ENCODE measurements at regions not wholly inside any gene's neighbourhood (a gene's known extent, or its start where the extent isn't known, plus 50 kb on each side); places are given as distances from the start of the nearest gene placed in this dataset.
"Not testable (repeated sequence)": the region's sequence is repeated elsewhere in the genome, so short reads cannot be mapped to it uniquely, and the experiment has no call there.

DNA sequence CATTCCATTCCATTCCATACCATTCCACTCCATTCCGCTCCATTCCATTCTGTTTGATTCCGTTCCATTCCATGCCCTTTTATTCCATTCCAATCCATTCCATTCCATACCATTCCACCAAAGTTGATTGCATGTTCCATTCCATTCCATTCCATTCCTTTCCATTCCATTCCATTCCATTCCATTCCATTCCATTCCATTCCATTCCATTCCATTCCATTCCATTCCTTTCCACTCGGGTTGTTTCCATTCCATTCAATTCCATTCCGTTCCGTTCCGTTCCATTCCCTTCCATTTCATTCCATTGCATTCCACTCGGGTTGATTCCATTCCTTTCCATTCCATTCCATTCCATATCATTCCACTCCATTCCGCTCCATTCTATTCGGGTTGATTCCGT, 152.7 kb downstream of the CWH43 start:
- POLR2A ChIA-PET; CTCF ChIA-PET; H3K27ac ChIP-seq (ENCODE audit: low read depth, low read length); H3K4me3 ChIP-seq (ENCODE audit: low read depth, low read length); H3K27me3 ChIP-seq (ENCODE audit: control insufficient read depth, insufficient read depth, low read length); DNase-seq (ENCODE audit: low read depth, low spot score): not testable (repeated sequence)
- peaks cover 11% of the 10 kb centered on the region for H3K9me3 ChIP-seq (ENCODE audit: control insufficient read depth, insufficient read depth, low read length)

DNA sequence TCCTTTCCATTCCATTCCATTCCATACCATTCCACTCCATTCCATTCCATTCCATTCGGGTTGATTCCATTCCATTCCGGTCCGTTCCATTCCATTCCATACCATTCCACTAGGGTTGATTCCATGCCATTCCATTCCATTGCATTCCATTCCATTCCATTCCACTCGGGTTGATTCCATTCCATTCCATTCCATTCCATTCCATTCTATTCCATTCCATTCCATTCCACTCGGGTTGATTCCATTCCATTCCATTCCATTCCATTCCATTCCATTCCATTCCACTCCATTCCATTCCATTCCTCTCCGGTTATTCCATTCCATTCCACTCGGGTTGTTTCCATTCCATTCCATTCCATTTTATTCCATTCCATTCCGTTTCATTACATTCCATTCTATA, 153.4 kb downstream of the CWH43 start:
- H3K9me3 ChIP-seq (ENCODE audit: control insufficient read depth, insufficient read depth, low read length) = peaks cover 14% of the 10 kb centered on the region
- H3K4me3 ChIP-seq (ENCODE audit: low read depth, low read length); POLR2A ChIA-PET; CTCF ChIA-PET; H3K27ac ChIP-seq (ENCODE audit: low read depth, low read length); DNase-seq (ENCODE audit: low read depth, low spot score); H3K27me3 ChIP-seq (ENCODE audit: control insufficient read depth, insufficient read depth, low read length): not testable (repeated sequence)

DNA sequence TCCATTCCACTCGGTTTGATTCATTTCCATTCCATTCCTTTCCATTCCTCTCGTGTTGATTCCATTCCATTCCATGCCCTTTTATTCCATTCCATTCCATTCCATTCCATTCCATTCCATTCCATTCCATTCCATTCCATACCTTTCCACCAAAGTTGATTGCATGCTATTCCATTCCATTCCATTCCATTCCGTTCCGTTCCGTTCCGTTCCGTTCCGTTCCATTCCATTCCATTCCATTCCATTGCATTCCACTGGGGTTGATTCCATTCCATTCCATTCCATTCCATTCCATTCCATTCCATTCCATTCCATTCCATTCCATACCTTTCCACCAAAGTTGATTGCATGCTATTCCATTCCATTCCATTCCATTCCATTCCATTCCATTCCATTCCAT, 154.3 kb downstream of the CWH43 start:
- H3K4me3 ChIP-seq (ENCODE audit: low read depth, low read length); POLR2A ChIA-PET; H3K27me3 ChIP-seq (ENCODE audit: control insufficient read depth, insufficient read depth, low read length); H3K27ac ChIP-seq (ENCODE audit: low read depth, low read length); CTCF ChIA-PET; DNase-seq (ENCODE audit: low read depth, low spot score): not testable (repeated sequence)
- H3K9me3 ChIP-seq (ENCODE audit: control insufficient read depth, insufficient read depth, low read length) = peaks cover 21% of the 10 kb centered on the region

DNA sequence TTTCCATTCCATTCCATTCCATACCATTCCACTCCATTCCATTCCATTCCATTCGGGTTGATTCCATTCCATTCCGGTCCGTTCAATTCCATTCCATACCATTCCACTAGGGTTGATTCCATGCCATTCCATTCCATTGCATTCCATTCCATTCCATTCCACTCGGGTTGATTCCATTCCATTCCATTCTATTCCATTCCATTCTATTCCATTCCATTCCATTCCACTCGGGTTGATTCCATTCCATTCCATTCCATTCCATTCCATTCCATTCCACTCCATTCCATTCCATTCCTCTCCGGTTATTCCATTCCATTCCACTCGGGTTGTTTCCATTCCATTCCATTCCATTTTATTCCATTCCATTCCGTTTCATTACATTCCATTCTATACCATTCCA, 155.9 kb downstream of the CWH43 start:
- H3K27ac ChIP-seq (ENCODE audit: low read depth, low read length); H3K27me3 ChIP-seq (ENCODE audit: control insufficient read depth, insufficient read depth, low read length); CTCF ChIA-PET; DNase-seq (ENCODE audit: low read depth, low spot score); POLR2A ChIA-PET; H3K4me3 ChIP-seq (ENCODE audit: low read depth, low read length): not testable (repeated sequence)
- peaks cover 37% of the 10 kb centered on the region for H3K9me3 ChIP-seq (ENCODE audit: control insufficient read depth, insufficient read depth, low read length)

DNA sequence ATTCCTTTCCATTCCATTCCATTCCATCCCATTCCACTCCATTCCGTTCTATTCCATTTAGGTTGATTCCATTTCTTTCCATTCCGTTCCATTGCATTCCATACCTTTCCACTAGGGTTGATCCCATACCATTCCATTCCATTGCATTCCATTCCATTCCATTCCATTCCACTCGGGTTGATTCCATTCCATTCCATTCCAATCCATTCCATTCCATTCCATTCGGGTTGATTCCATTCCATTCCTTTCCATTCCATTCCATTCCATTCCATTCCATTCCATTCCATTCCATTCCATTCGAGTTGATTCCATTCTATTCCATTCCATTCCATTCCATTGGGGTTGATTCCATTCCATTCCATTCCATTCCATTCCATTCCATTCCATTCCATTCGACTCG, 161.1 kb downstream of the CWH43 start:
- H3K27ac ChIP-seq (ENCODE audit: low read depth, low read length); H3K27me3 ChIP-seq (ENCODE audit: control insufficient read depth, insufficient read depth, low read length); H3K4me3 ChIP-seq (ENCODE audit: low read depth, low read length); DNase-seq (ENCODE audit: low read depth, low spot score); POLR2A ChIA-PET; CTCF ChIA-PET: not testable (repeated sequence)
- H3K9me3 ChIP-seq (ENCODE audit: control insufficient read depth, insufficient read depth, low read length) = peaks cover 82% of the 10 kb centered on the region

DNA sequence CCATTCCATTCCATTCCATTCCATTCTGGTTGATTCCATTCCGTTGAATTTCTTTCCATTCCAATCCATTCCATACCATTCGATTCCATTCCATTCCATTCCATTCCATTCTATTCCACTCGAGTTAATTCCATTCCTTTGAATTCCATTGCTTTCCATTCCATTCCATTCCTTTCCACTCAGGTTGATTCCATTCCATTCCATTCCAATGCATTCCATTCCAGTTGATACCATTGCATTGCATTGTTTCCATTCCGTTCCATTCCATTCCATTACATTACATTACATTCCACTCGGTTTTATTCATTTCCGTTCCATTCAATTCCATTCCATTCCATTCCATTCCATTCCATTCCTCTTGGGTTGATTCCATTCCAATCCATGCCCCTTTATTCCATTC, 161.5 kb downstream of the CWH43 start:
- H3K27ac ChIP-seq (ENCODE audit: low read depth, low read length); DNase-seq (ENCODE audit: low read depth, low spot score); POLR2A ChIA-PET; H3K27me3 ChIP-seq (ENCODE audit: control insufficient read depth, insufficient read depth, low read length); H3K4me3 ChIP-seq (ENCODE audit: low read depth, low read length); CTCF ChIA-PET: not testable (repeated sequence)
- H3K9me3 ChIP-seq (ENCODE audit: control insufficient read depth, insufficient read depth, low read length) = peaks cover 86% of the 10 kb centered on the region

DNA sequence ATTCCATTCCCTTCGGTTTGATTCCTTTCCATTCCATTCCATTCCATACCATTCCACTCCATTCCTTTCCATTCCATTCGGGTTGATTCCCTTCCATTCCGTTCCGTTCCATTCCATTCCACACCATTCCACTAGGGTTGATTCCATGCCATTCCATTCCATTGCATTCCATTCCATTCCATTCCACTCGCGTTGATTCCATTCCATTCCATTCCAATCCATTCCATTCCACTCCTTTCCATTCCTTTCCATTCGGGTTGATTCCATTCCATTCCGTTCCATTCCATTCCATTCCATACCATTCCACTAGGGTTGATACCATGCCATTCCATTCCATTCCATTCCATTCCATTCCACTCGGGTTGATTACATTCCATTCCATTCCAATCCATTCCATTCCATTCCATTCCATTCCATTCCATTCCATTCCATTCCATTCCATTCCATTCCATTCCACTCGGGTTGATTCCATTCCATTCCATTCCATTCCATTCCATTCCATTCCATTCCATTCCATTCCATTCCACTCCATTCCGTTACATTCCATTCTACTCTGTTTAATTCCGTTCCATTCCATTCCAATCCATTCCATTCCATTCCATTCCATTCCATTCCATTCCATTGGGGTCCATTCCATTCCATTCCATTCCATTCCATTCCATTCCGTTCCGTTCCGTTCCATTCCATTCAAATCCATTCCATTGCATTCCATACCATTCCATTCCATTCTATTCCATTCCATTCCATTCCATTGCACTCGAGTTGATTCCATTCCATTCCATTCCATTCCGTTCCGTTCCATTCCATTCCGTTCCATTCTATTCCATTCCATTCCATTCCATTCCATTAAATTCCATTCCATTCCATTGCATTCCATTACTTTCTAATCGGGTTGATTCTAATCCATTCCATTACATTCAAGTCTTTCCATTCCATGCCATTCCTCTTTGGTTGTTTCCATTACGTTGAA, 163.2 kb downstream of the CWH43 start:
- H3K27me3 ChIP-seq (ENCODE audit: control insufficient read depth, insufficient read depth, low read length); H3K27ac ChIP-seq (ENCODE audit: low read depth, low read length); CTCF ChIA-PET; POLR2A ChIA-PET; H3K4me3 ChIP-seq (ENCODE audit: low read depth, low read length): not testable (repeated sequence)
- peak; percentile 91 for DNase-seq (ENCODE audit: low read depth, low spot score)
- H3K9me3 ChIP-seq (ENCODE audit: control insufficient read depth, insufficient read depth, low read length) = peaks cover 95% of the 10 kb centered on the region

DNA sequence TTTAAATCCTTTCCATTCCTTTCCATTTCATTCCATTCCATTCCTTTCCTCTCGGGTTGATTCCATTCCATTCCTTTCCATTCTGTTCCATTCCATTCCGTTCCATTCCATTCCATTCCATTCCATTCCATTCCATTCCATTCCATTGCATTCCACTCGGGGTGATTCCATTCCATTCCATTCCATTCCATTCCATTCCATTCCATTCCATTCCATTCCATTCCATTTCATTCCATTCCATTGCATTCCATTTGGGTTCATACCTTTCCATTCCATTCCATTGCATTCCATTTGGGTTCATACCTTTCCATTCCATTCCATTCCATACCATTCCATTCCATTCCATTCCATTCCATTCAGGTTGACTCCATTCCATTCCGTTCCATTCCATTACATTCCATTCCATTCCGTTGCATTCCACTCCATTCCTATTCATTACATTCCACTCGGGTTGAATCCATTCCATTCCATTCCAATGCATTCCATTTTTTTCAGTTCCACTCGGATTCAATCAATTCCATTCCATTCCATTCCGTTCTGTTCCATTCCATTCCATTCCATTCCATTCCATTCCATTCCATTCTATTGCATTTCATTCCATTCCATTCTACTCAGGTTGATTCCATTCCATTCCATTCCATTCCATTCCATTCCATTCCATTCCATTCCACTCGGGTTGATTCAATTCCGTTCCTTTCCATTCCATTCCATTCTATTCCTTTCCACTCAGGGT, 164.4 kb downstream of the CWH43 start:
- POLR2A ChIA-PET; H3K27me3 ChIP-seq (ENCODE audit: control insufficient read depth, insufficient read depth, low read length); CTCF ChIA-PET; DNase-seq (ENCODE audit: low read depth, low spot score); H3K4me3 ChIP-seq (ENCODE audit: low read depth, low read length); H3K27ac ChIP-seq (ENCODE audit: low read depth, low read length): not testable (repeated sequence)
- peaks cover 97% of the 10 kb centered on the region for H3K9me3 ChIP-seq (ENCODE audit: control insufficient read depth, insufficient read depth, low read length)

DNA sequence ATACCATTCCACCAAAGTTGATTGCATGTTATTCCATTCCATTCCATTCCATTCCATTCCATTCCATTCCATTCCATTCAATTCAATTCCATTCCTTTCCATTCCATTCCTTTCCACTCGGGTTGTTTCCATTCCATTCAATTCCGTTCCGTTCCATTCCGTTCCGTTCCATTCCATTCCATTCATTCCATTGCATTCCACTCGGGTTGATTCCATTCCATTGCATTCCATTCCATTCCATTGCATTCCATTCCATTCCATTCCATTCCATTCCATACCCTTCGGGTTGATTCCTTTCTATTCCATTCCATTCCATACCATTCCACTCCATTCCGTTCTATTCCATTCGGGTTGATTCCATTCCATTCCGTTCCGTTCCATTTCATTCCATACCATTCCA, 166.9 kb downstream of the CWH43 start:
- CTCF ChIA-PET; DNase-seq (ENCODE audit: low read depth, low spot score): not testable (repeated sequence)

DNA sequence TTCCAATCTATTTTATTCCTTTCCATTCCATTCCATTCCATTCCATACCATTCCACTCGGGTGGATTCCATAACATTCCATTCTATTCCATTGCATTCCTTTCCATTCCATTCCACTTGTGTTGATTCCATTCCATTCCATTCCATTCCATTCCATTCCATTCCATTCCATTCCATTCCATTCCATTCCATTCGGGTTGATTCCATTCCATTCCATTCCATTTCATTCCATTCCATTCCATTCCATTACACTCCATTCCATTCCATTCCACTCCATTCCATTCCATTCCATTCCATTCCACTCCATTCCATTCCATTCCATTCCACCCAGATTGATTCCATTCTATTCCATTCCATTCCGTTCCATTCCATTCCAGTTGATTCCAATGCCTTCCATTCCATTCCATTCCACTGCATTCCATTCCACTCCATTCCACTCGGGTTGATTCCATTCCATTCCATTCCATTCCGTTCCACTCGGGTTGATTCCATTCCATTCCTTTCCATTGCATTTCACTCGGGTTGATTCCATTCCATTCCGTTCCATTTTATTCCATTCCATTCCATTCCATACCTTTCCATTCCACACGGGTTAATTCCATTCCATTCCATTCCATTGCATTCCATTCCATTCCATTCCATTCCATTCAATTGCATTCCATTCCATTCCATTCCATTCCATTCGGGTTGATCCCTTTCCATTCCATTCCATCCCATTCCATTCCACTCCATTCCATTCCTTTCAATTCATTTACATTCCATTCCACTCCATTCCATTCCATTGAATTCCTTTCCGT, 168.4 kb downstream of the CWH43 start:
- DNase-seq (ENCODE audit: low read depth, low spot score) = peak; percentile 61
- H3K27me3 ChIP-seq (ENCODE audit: control insufficient read depth, insufficient read depth, low read length); H3K27ac ChIP-seq (ENCODE audit: low read depth, low read length); POLR2A ChIA-PET; CTCF ChIA-PET; H3K4me3 ChIP-seq (ENCODE audit: low read depth, low read length): not testable (repeated sequence)
- peaks cover 72% of the 10 kb centered on the region for H3K9me3 ChIP-seq (ENCODE audit: control insufficient read depth, insufficient read depth, low read length)

More for the DNA sequence above, 166.9 kb downstream of the CWH43 start:
- H3K27me3 ChIP-seq (ENCODE audit: control insufficient read depth, insufficient read depth, low read length); POLR2A ChIA-PET; H3K4me3 ChIP-seq (ENCODE audit: low read depth, low read length); H3K27ac ChIP-seq (ENCODE audit: low read depth, low read length): not testable (repeated sequence)
- H3K9me3 ChIP-seq (ENCODE audit: control insufficient read depth, insufficient read depth, low read length) = peaks cover 80% of the 10 kb centered on the region

DNA sequence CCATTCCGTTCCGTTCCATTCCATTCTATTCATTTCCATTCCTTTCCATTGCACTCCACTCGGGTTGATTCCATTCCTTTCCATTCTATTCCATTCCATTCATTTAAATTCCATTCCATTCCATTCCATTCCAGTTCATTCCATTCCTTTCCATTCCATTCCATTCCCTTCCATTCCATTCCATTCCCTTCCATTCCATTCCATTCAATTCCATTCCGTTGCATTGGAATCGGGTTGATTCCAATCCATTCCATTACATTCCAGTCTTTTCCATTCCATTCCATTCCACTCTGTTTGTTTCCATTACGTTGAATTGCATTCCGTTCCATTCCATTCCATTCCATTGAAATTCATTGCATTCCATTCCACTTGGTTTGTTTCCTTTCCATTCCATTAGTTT, 169.2 kb downstream of the CWH43 start:
- H3K27ac ChIP-seq (ENCODE audit: low read depth, low read length); H3K4me3 ChIP-seq (ENCODE audit: low read depth, low read length); POLR2A ChIA-PET; CTCF ChIA-PET; H3K27me3 ChIP-seq (ENCODE audit: control insufficient read depth, insufficient read depth, low read length); DNase-seq (ENCODE audit: low read depth, low spot score): not testable (repeated sequence)
- H3K9me3 ChIP-seq (ENCODE audit: control insufficient read depth, insufficient read depth, low read length) = peaks cover 64% of the 10 kb centered on the region

All from AG04450 (cell line).